NOMO-1 (cell line): ENCODE measurements at regions not wholly inside any gene's neighbourhood (a gene's known extent, or its start where the extent isn't known, plus 50 kb on each side); places are given as distances from the start of the nearest gene placed in this dataset.

ENCODE experiments used
- DNase-seq, 2 experiments: peaks; one replicate each; lab custom pipeline; 2025; ENCODE audit not compliant: unreplicated experiment in 2 of 2; lab: John Stamatoyannopoulos, UW

GRCh38 chr4:27181693-27182092, 321.1 kb downstream of the STIM2 start:
- no peak for DNase-seq

DNA sequence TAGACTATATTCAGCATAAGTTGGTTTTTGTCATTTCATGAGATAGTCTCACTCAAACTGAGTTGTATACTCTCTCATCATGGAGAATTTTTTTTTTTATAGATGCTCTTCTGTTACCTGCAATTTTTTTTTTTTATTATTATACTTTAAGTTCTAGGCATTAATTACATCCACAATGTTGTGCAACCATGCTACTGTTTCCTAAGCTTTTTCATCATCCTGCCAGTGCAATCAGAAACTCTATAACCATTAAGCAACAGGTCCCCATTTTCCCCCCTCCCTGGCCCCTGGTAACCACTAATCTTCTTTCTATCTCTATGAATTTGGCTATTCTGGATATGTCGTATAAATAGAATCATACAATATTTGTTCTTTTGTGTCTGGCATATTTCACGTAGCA, 321.6 kb downstream of the STIM2 start:
- no peak for DNase-seq

GRCh38 chr4:27184508-27185155, 324.0 kb downstream of the STIM2 start:
- no peak for DNase-seq

- no peak for DNase-seq
These were observed 326.1 kb downstream of the STIM2 start for GRCh38 chr4:27186710-27187109.

DNA sequence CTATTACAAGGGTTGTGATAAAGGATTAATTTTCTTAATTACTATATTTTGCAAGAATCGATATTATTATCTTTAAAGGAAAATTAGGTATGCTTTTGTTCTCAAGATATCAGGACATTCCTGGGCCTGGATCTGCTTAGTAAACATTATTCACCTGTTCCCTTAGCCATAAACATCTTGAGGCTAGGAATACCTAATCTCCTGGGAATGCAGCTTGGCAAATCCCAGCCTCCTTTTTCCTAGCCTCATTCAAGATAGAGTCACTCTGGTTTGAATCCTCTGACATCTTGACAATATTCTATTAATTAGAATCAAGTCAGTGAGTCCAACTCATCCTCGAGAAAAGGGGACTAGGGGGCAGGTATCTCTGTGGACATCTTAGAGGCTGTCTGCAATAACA, 327.1 kb downstream of the STIM2 start:
- DNase-seq, result no peak

DNA sequence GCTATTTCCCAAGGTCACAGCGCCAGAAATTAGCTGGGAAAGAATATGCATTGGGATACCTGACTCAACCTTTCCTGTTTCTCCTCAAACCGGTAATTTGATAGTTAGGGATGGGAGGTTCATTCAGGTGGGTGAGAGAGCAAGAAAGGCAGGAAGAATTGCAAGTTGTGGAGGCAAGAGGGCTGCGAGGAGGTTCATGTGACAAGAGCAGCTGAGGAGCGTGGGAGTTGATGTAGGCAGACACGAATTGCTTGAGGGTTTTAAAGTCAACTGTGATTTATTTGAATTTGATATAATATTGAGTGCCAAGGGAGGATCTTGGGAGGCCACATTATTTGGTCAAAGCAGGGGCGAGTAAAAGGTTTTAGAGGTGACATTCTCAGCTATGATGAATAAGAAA, 329.0 kb downstream of the STIM2 start:
- no peak for DNase-seq

DNA sequence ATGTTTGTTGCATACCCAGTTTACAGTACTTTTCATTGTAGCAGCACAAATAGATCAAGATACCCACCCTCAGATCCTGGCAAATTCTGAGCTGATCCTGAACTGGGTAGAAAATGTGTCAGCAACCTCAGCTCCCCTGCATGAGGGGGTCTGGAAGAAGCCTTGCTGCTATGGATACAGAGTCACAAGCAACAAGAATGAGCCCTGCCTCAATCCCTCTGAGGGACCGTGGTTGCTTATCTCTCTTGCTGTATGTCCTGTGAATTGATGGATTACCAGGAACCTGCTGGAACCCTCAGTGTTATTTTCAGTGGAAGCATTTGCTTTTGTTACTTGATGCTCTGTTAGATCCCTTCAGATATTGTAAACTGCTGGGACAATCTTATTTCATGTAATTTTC, 331.0 kb downstream of the STIM2 start:
- DNase-seq, result no peak

DNA sequence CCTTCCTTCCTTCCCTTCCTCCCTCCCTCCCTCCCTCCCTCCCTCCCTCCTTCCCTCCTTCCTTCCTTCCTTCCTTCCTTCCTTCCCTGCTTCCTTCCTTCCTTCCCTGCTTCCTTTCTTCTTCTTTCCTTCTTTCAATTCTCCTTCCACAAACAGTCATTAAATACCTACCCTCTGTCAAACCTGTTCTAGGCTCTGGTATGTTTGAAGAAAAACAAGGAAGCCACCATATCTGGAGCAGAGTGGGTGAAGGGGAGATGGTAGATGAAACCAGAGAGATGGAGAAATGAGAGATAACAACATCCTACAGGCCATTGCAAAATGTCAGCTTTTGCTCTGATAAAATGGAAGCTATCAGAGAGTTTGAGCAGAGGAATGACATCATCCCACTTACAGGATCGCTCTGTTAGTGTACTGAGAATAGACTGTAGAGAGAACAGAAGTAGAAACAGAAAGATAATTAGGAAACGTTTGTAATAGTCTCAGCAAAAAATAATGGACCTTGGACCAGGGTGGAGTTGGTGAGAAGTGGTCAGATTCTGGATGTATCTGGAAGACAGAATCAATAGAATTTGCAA, 334.0 kb downstream of the STIM2 start:
- DNase-seq, result no peak

DNA sequence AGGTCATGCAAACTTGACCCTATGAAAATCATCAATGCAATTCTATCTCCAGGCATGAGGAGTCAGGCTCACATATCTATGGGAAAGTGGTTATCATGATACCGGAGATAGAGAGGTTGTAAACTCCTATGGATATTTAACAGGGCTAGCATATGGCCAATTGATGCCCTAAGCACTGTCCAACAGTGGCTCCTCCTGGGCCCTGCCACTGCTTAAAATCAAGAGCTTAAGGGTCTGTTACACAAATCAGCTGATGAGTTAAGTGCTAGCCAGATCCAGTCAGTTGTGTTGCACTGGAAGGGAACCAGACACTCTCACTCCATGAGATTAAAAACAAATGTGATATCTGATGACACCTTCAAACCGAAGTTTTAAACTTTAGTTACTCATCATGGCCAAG, 337.6 kb downstream of the STIM2 start:
- DNase-seq, result no peak

- DNase-seq, result no peak
These were observed 338.3 kb downstream of the STIM2 start for GRCh38 chr4:27198971-27199370.

DNA sequence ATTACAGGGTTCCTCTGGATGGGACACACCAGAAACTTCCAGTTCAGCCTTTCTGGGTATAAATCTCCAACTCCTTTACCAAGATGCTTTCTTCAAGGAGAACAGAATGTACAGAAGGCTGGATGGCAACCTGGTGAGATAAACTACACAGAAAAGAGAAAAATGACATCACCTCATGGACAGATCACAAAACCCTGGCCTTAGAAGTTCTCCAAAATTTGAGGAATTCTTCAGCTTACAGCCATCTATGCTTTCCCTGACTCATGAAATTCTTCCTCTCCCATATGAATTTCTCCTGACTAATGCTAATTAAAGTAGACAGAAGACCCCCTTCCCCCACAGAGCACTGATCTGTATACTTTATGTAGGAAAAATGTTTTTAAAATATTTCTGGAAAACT, 345.4 kb downstream of the STIM2 start:
- DNase-seq, result no peak

- DNase-seq, result no peak
These were observed 350.3 kb downstream of the STIM2 start for GRCh38 chr4:27210956-27211355.

- no peak for DNase-seq
These were observed 353.4 kb downstream of the STIM2 start for GRCh38 chr4:27214010-27214409.

GRCh38 chr4:27215220-27215826, 354.7 kb downstream of the STIM2 start:
- DNase-seq, result no peak

- DNase-seq, result no peak
These were observed 356.7 kb downstream of the STIM2 start for GRCh38 chr4:27217261-27217769.

GRCh38 chr4:27218013-27218412, 357.4 kb downstream of the STIM2 start:
- DNase-seq, result no peak

GRCh38 chr4:27223326-27223725, 362.7 kb downstream of the STIM2 start:
- DNase-seq, result no peak

GRCh38 chr4:27233531-27233930, 372.9 kb downstream of the STIM2 start:
- no peak for DNase-seq

DNA sequence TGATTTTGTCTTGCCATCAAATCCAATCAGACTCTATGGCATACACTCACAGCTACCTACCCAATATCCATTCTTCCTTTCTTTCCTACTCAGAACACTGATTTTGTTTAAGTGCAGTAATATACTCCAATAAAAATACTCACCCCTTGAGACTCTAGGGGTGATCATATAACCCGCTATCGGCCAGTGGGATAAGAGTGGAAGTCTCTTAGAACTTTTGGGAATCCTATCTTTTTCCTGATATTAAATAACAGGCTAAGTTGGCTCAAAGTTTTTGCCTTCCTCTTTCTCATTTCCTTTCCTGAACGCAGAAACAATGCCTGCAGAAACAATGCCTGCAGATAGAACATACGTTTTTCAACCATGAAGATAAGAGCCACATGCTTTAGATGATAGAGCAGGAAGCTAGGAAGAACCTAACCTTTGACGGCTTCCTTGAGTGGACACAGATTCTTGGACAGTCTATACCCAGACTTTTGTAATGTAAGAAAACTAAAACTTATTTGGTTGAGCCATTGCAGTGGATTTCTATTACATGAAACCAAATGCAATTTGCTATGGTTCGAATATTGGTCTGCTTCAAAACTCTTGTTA, 373.8 kb downstream of the STIM2 start:
- DNase-seq, result no peak

- no peak for DNase-seq
These were observed 379.0 kb downstream of the STIM2 start for GRCh38 chr4:27239641-27240040.

DNA sequence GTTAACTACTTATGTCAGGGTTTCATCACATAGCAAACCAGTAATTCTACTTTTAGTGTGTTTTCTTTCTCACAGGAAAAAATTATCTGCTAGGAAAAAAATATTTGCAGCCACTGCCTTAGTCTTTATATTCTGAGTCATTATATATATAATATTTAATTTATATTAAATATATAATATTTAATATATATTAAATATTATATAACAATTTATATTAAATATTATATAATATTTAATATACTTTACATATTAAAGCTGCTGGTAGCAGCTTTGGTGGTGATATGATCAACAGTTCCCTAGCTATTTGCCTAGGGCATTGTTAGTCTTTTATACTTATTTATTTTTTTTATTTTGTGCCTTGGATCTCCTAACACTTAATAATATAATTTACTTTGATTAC, 381.6 kb downstream of the STIM2 start:
- DNase-seq, result no peak

- DNase-seq, result no peak
These were observed 384.6 kb downstream of the STIM2 start for GRCh38 chr4:27245216-27245615.
